ENCODE measurements at regions not wholly inside any gene's neighbourhood (a gene's known extent, or its start where the extent isn't known, plus 50 kb on each side); places are given as distances from the start of the nearest gene placed in this dataset.

GRCh38 chr12:131353826-131354225 is 357.1 kb upstream of the SFSWAP start (continued):
- TF ChIP-seq RNF2 (IDR thresholded peaks at IDR 0.05; ENCODE audit: borderline replicate concordance, low read depth, low read length, missing control alignments, poor library complexity, severe bottlenecking) (no peak), JUND (IDR thresholded peaks at IDR 0.05; ENCODE audit: low read length) (no peak), FOSL1 (IDR thresholded peaks at IDR 0.05; ENCODE audit: insufficient read depth, low read depth, low read length) (no peak), SP1 (IDR thresholded peaks at IDR 0.05; ENCODE audit: low read depth, low read length) (no peak), NRF1 (IDR thresholded peaks at IDR 0.05; ENCODE audit: low read depth, low read length) (no peak), TEAD4 (IDR thresholded peaks at IDR 0.05; ENCODE audit: low read depth, low read length) (no peak), EZH2 (IDR thresholded peaks at IDR 0.05; ENCODE audit: low read depth, low read length, severe bottlenecking) (no peak), E2F6 (IDR thresholded peaks at IDR 0.05) (no peak), POLR2AphosphoS5 (IDR thresholded peaks at IDR 0.05; ENCODE audit: low read depth, low read length) (no peak)

All from H1 (cell line).